OCI-LY3 (cell line): ENCODE measurements at regions not wholly inside any gene's neighbourhood (a gene's known extent, or its start where the extent isn't known, plus 50 kb on each side); places are given as distances from the start of the nearest gene placed in this dataset.

Source experiments
- H2AFZ ChIP-seq: fragments of 200-600, 300-600 bp; shearing (Covaris generic); 2 replicates; pipeline ENCODE4 v1.6.0; 2014; ENCODE audit warnings: antibody characterized with exemption, low read depth, low read length
- H3K27ac ChIP-seq: fragments of 200-600, 300-600 bp; sonication (generic); 2 replicates; pipeline ENCODE4 v1.5.1; 2014; ENCODE audit warnings: mild to moderate bottlenecking, low read length, moderate library complexity, mixed read lengths
- H3K27me3 ChIP-seq: fragments of 200-600, 300-600 bp; sonication (generic); 2 replicates; pipeline ENCODE4 v1.6.1; 2014; ENCODE audit warnings: low read depth, low read length, mixed read lengths
- H3K36me3 ChIP-seq: fragments of 200-600, 300-600 bp; sonication (generic); replicated peaks from 2 replicates; pipeline ENCODE3; 2014; ENCODE audit warnings: low read depth, low read length, mixed read lengths
- H3K4me1 ChIP-seq: fragments of 300-600, 200-600 bp; sonication (generic); 2 replicates; pipeline ENCODE4 v1.6.1; 2014; ENCODE audit warnings: low read length, mixed read lengths
- H3K4me2 ChIP-seq: fragments of 200-600, 300-600 bp; sonication (generic); 2 replicates; pipeline ENCODE4 v1.6.1; 2014; ENCODE audit warnings: low read length, mixed read lengths
- H3K4me3 ChIP-seq: fragments of 300-600, 200-600 bp; sonication (generic); 2 replicates; pipeline ENCODE4 v1.5.1; 2014; ENCODE audit warnings: antibody characterized with exemption, mild to moderate bottlenecking, low read length, moderate library complexity
- H3K79me2 ChIP-seq: fragments of 300-600, 200-600 bp; shearing (Covaris generic); 2 replicates; pipeline ENCODE4 v1.6.1; 2014; ENCODE audit warnings: mild to moderate bottlenecking, low read length, mixed read lengths
- H3K9ac ChIP-seq: fragments of 300-600, 200-600 bp; shearing (Covaris generic); 2 replicates; pipeline ENCODE4 v1.6.0; 2014; ENCODE audit warnings: mild to moderate bottlenecking, low read length, moderate library complexity
- H3K9me3 ChIP-seq: fragments of 200-600, 300-600 bp; shearing (Covaris generic); 2 replicates; pipeline ENCODE4 v1.6.1; 2014; ENCODE audit warnings: low read length, mixed read lengths; ENCODE audit not compliant: insufficient read depth
- H4K20me1 ChIP-seq: fragments of 200-600, 300-600 bp; sonication (generic); 2 replicates; pipeline ENCODE4 v1.6.1; 2016; ENCODE audit warnings: low read length, mixed read lengths; ENCODE audit not compliant: insufficient read depth
- CTCF ChIP-seq: fragments of 200-600, 300-600 bp; sonication (generic); IDR thresholded peaks from 2 replicates; pipeline ENCODE4 v1.5.1; 2014; ENCODE audit warnings: antibody characterized with exemption, low read length, low read depth
- EZH2phosphoT487 ChIP-seq: fragments of 200-600 bp; shearing (Covaris generic); IDR thresholded peaks from 2 replicates; pipeline ENCODE4 v1.6.1; 2018; ENCODE audit warnings: antibody characterized with exemption, mixed run types, low read depth

GRCh38 chr6:19102936-19103335 lies 715.8 kb downstream of the RNF144B start:
- TF ChIP-seq CTCF, result no peak
- TF ChIP-seq EZH2phosphoT487, result no peak
- H3K4me1 ChIP-seq, result no peaks in the 10 kb centered on the region

GRCh38 chr6:19107468-19107867 lies 720.3 kb downstream of the RNF144B start:
- Histone ChIP-seq H3K27ac (no peak overlapping the region), H3K27me3 (no peaks in the 10 kb centered on the region), H4K20me1 (no peaks in the 10 kb centered on the region), H2AFZ (no peak overlapping the region), H3K4me2 (no peak overlapping the region), H3K36me3 (no peaks in the 10 kb centered on the region), H3K79me2 (no peaks in the 10 kb centered on the region), H3K4me3 (no peak overlapping the region), H3K9me3 (no peaks in the 10 kb centered on the region), H3K4me1 (no peaks in the 10 kb centered on the region), H3K9ac (no peak overlapping the region)
- TF ChIP-seq EZH2phosphoT487, result no peak
- no peak for TF ChIP-seq CTCF

More at GRCh38 chr6:19102936-19103335, 715.8 kb downstream of the RNF144B start:
- Histone ChIP-seq H3K9ac (no peak overlapping the region), H3K27ac (no peak overlapping the region), H3K27me3 (no peaks in the 10 kb centered on the region), H4K20me1 (no peaks in the 10 kb centered on the region), H3K9me3 (no peaks in the 10 kb centered on the region), H3K36me3 (no peaks in the 10 kb centered on the region), H2AFZ (no peak overlapping the region), H3K4me2 (no peak overlapping the region), H3K4me3 (no peak overlapping the region), H3K79me2 (no peaks in the 10 kb centered on the region)

- H3K4me1 ChIP-seq, result peaks cover 22% of the 10 kb centered on the region
Measured at GRCh38 chr6:19121521-19121920, 715.6 kb upstream of the ID4 start.

GRCh38 chr6:19127081-19127480 lies 710.1 kb upstream of the ID4 start:
- no peak overlapping the region for H3K27ac ChIP-seq
- H2AFZ ChIP-seq, result no peak overlapping the region
- TF ChIP-seq CTCF (no peak), EZH2phosphoT487 (no peak)
- no peaks in the 10 kb centered on the region for H3K79me2 ChIP-seq
- H3K36me3 ChIP-seq, result peaks cover 5% of the 10 kb centered on the region
- peaks cover 13% of the 10 kb centered on the region for H3K4me1 ChIP-seq
- peaks cover 2% of the 10 kb centered on the region; the same call in 1 of the 2 replicates for H3K9me3 ChIP-seq
- H3K9ac ChIP-seq, result no peak overlapping the region
- H3K27me3 ChIP-seq, result peaks cover 3% of the 10 kb centered on the region; the same call in 1 of the 2 replicates
- no peaks in the 10 kb centered on the region for H4K20me1 ChIP-seq
- no peak overlapping the region for H3K4me2 ChIP-seq
- no peak overlapping the region for H3K4me3 ChIP-seq

More at GRCh38 chr6:19121521-19121920, 715.6 kb upstream of the ID4 start:
- peaks cover 8% of the 10 kb centered on the region for H3K36me3 ChIP-seq
- no peak overlapping the region for H3K4me2 ChIP-seq
- no peak overlapping the region for H2AFZ ChIP-seq
- no peaks in the 10 kb centered on the region for H3K79me2 ChIP-seq
- H4K20me1 ChIP-seq, result no peaks in the 10 kb centered on the region
- H3K9ac ChIP-seq, result no peak overlapping the region
- H3K27me3 ChIP-seq, result peaks cover 3% of the 10 kb centered on the region; the same call in 1 of the 2 replicates
- peaks cover 9% of the 10 kb centered on the region; the same call in 1 of the 2 replicates for H3K9me3 ChIP-seq
- TF ChIP-seq CTCF (no peak), EZH2phosphoT487 (no peak)
- H3K27ac ChIP-seq, result no peak overlapping the region
- no peak overlapping the region for H3K4me3 ChIP-seq
